OCI-LY1 (cell line): ENCODE measurements at regions not wholly inside any gene's neighbourhood (a gene's known extent, or its start where the extent isn't known, plus 50 kb on each side); places are given as distances from the start of the nearest gene placed in this dataset.

Source experiments
- CTCF ChIP-seq: fragments of 200-600 bp; sonication (generic), shearing (Covaris generic); IDR thresholded peaks from 2 replicates; pipeline ENCODE4 v1.5.1; 2017; ENCODE audit warnings: mild to moderate bottlenecking, antibody characterized with exemption, low read length, moderate library complexity, mixed read lengths
- EZH2 ChIP-seq: fragments of 200-600 bp; sonication (generic), shearing (Covaris generic); IDR thresholded peaks from 2 replicates; pipeline ENCODE4 v1.8.0; 2017; ENCODE audit warnings: borderline replicate concordance, mixed run types, mild to moderate bottlenecking, antibody characterized with exemption, low read length, moderate library complexity, mixed read lengths

DNA sequence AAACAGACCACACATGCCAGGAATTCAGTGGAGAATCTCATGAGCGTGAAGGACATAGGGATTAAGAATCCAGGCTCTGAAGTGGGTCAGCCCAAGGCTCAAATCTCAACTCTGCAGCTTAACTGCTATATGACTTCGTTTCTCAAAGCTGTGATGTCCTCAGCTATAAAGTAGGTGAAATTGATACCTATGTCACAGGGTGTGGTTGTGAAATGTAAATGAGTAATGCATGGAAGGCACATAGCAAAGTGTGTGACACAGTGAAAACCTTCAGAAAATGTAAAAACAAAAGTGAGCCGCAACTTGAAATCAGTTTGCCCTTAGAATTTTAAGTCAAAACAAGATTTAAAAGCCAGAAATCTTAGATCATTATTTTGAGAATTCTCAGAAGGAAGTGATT lies 145.7 kb upstream of the PRMT6 start:
- TF ChIP-seq CTCF (no peak), EZH2 (no peak)
